Left ventricle myocardium superior (tissue), 1 donor: ENCODE measurements at regions not wholly inside any gene's neighbourhood (a gene's known extent, or its start where the extent isn't known, plus 50 kb on each side); places are given as distances from the start of the nearest gene placed in this dataset.
"Not testable (repeated sequence)": the region's sequence is repeated elsewhere in the genome, so short reads cannot be mapped to it uniquely, and the experiment has no call there.

Source experiments
- ATAC-seq: fragments of 200-7000 bp; cut with Tn5 transposase; one replicate; pipeline ENCODE4 v1.9.1; 2020; ENCODE audit warnings: mild to moderate bottlenecking, moderate library complexity
- DNase-seq: peaks from one replicate; pipeline ENCODE4 v3.0.0-alpha.2; 2020
- intact Hi-C: fragments of 100-400 bp; cut with micrococcal nuclease; formaldehyde crosslinking; loops from one replicate; pipeline ENCODE4 v1.11.0; 2022
- donor health status: DM: no; HTN: yes; CAD: no; lungs with severe emphysema.

- ATAC-seq, result no peak
- intact Hi-C loops, result no loop called here
Measured at GRCh38 chr22:48405741-48406140, 1421.9 kb downstream of the BRD1 start.

GRCh38 chr22:48404801-48405447, 1422.7 kb downstream of the BRD1 start:
- ATAC-seq, result no peak
- no peak for DNase-seq
- intact Hi-C loops, result no loop called here

More at GRCh38 chr22:48405741-48406140, 1421.9 kb downstream of the BRD1 start:
- DNase-seq, result no peak

GRCh38 chr22:48403521-48404403, 1423.9 kb downstream of the BRD1 start:
- intact Hi-C loops, result no loop called here
- no peak for ATAC-seq
- DNase-seq, result no peak

- intact Hi-C loops, result no loop called here
- no peak for DNase-seq
- no peak for ATAC-seq
Measured at GRCh38 chr22:48402591-48403031, 1425.1 kb downstream of the BRD1 start.

GRCh38 chr22:48401523-48401922, 1426.2 kb downstream of the BRD1 start:
- DNase-seq, ATAC-seq, intact Hi-C loops: not testable (repeated sequence)

- ATAC-seq (no peak), DNase-seq (no peak)
- intact Hi-C loops, result no loop called here
Measured at GRCh38 chr22:48398181-48398905, 1429.3 kb downstream of the BRD1 start.

GRCh38 chr22:48397531-48398180, 1430.0 kb downstream of the BRD1 start:
- DNase-seq (no peak), ATAC-seq (no peak)
- intact Hi-C loops, result no loop called here

- intact Hi-C loops, result no loop called here
- no peak for ATAC-seq
Measured at GRCh38 chr22:48396785-48397530, 1430.7 kb downstream of the BRD1 start.

GRCh38 chr22:48396091-48396784, 1431.4 kb downstream of the BRD1 start:
- DNase-seq, result no peak
- intact Hi-C loops, result no loop called here
- no peak for ATAC-seq

More at GRCh38 chr22:48396785-48397530, 1430.7 kb downstream of the BRD1 start:
- DNase-seq, result no peak

GRCh38 chr22:48395201-48395600, 1432.5 kb downstream of the BRD1 start:
- intact Hi-C loops, result no loop called here
- DNase-seq (no peak), ATAC-seq (no peak)

- DNase-seq, result no peak
- intact Hi-C loops, result no loop called here
- ATAC-seq, result no peak
Measured at GRCh38 chr22:48394787-48395186, 1432.9 kb downstream of the BRD1 start.

GRCh38 chr22:48393885-48394284, 1433.8 kb downstream of the BRD1 start:
- intact Hi-C loops, result no loop called here
- no peak for DNase-seq
- ATAC-seq, result no peak

- ATAC-seq (no peak), DNase-seq (no peak)
- intact Hi-C loops, result no loop called here
Measured at GRCh38 chr22:48393041-48393370, 1434.7 kb downstream of the BRD1 start.

- intact Hi-C loops, result no loop called here
- DNase-seq (no peak), ATAC-seq (no peak)
Measured at GRCh38 chr22:48391820-48392219, 1435.9 kb downstream of the BRD1 start.

- intact Hi-C loops, result no loop called here
- no peak for ATAC-seq
- no peak for DNase-seq
Measured at GRCh38 chr22:48391171-48391711, 1436.4 kb downstream of the BRD1 start.

- intact Hi-C loops, result no loop called here
Measured at GRCh38 chr22:48389916-48390315, 1437.8 kb downstream of the BRD1 start.

GRCh38 chr22:48382197-48382596, 1445.5 kb downstream of the BRD1 start:
- ATAC-seq (no peak), DNase-seq (no peak)
- intact Hi-C loops, result no loop called here

More at GRCh38 chr22:48389916-48390315, 1437.8 kb downstream of the BRD1 start:
- no peak for ATAC-seq
- DNase-seq, result no peak
